ENCODE measurements at regions not wholly inside any gene's neighbourhood (a gene's known extent, or its start where the extent isn't known, plus 50 kb on each side); places are given as distances from the start of the nearest gene placed in this dataset.

DNA sequence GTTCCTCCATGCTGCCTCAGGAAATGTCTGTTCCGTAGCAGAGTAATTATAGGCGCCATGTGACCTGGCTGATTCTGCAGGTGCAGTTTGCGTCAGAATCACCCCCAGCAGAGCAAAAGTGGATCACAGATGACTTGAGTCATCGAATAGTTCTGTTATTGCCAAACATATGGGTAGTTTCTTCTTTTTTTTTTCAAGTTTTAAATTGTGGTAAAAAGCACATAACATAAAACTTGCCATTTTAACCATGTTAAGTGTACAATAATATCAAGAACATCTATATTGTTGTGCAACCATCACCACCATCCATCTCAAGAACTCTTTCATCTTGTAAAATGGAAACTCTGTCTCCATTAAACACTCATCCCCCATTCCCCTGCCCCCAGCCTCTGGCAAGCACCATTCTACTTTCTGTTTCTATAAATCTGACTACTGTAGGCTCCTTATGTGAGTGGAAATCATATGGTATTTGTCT, 177.7 kb upstream of the TWIST2 start:
- DNase-seq (ENCODE audit: low read depth in 2 of 3, low spot score in 2 of 3): no peak

DNA sequence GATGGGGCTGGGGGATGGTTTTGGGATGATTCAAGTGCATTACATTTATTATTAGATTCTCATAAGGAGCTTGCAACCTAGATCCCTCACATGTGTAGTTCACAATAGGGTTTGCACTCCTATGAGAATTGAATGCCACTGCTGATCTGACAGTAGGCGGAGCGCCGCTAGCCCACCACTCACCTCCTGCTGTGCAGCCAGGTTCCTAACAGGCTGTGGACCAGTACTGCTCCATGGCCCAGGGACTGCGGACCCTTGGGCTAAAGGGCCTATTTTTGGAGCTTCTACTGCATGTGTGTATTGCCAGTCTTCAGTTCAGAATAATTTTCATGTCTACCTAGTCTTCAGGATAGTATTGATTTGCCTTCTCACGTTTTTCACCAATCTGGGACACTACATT, 165.3 kb upstream of the TWIST2 start:
- no peak for DNase-seq (ENCODE audit: low read depth in 2 of 3, low spot score in 2 of 3)

DNA sequence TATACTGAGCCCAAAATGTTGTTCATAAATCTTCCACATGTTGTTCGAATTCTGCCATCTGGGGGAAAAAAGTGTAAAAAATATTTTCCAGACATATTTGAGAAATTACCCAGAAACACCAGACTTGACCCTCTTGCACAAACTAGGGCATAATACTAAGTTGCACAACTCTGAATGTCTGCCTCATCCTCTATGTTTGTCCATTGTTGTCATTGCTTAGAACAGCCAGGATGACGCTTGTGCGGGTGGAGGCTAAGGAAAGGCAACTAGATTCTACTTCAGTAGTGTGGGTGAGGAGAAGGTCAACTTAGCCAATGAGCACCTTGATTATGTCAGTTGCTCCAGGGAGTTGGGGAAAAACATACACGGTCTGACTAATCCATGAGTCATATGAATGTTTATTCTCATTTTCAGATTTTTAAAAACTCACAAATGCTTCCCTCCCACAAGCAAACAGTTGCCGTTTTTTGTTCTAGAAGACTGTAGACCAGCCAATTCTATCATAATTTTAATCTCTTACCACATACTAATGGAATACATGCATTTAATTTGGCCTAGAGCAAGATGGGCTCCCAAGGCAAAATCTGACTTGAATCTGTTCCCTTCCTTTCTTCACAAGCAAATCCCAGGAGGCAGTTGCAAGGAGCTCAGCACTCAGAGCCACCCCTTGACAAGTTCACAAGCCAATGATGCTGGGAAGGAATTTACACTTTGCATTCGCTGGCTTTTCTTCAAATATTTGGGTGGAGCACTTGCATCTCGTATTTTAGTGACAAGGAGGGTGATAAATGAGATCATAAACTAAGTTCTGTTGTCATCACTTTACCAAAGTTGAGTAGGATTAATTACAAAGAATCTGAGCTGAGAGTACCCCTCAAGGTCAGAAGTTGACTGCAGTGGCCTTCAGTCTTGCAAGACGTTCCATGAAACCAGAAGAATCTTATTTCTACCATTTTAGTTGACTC, 163.2 kb upstream of the TWIST2 start:
- DNase-seq (ENCODE audit: low read depth in 2 of 3, low spot score in 2 of 3): no peak

DNA sequence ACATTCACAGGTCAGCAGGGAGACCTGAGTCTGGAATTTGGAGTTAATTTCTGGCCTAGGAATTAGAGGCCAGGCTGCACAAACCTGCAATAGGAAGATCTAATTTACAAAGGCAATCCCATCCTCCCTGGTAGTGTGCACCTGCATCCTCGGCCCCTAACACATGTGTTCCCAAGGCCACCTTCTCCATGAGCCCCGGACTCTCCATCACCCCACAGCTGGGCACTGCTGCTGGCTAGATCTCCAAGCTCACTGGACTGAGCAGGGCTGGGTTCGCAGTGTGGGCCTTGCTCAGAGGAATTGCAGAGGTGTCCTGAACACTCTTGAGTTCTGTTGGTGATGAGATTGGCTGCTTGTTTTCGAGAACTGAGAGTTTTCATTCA, 162.6 kb upstream of the TWIST2 start:
- no peak for DNase-seq (ENCODE audit: low read depth in 2 of 3, low spot score in 2 of 3)

DNA sequence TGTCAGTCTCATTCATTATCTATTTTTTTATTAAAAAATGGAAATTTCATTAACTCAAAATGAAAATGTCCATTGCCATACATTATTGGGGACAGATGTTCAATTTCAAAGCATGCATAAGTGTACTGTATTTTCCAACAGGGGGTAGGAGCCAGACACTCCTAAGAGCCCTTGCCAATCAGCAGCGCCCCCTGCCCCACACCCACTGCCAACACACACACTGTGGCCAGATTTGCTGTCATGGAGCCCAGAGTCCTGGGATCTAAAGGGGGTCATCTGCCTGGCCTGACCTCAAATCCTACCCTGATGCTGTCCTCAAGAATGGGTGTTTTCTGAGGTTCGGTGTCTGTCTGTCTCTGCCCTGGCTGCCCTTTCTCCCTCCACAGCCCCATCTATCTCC, 162.2 kb upstream of the TWIST2 start:
- no peak for DNase-seq (ENCODE audit: low read depth in 2 of 3, low spot score in 2 of 3)

DNA sequence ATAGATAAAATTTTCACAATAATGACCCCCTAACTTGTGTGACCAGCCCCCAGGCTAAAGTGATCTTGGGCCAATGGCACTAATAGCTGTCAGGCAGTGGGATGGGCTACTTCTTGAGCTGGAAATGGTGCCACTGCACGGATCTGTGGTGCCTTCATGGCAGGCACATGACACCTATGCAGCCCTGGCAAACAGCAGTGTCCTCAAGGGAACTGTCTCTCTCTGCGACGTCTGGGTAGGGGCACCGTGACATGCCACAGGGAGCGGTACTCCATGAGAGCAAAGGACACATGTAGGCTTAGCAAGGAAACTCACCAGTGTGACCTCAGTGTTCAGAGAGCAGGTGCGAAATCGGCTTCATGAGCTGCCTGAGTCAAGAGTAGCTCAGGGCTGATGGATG, 161.7 kb upstream of the TWIST2 start:
- no peak for DNase-seq (ENCODE audit: low read depth in 2 of 3, low spot score in 2 of 3)

DNA sequence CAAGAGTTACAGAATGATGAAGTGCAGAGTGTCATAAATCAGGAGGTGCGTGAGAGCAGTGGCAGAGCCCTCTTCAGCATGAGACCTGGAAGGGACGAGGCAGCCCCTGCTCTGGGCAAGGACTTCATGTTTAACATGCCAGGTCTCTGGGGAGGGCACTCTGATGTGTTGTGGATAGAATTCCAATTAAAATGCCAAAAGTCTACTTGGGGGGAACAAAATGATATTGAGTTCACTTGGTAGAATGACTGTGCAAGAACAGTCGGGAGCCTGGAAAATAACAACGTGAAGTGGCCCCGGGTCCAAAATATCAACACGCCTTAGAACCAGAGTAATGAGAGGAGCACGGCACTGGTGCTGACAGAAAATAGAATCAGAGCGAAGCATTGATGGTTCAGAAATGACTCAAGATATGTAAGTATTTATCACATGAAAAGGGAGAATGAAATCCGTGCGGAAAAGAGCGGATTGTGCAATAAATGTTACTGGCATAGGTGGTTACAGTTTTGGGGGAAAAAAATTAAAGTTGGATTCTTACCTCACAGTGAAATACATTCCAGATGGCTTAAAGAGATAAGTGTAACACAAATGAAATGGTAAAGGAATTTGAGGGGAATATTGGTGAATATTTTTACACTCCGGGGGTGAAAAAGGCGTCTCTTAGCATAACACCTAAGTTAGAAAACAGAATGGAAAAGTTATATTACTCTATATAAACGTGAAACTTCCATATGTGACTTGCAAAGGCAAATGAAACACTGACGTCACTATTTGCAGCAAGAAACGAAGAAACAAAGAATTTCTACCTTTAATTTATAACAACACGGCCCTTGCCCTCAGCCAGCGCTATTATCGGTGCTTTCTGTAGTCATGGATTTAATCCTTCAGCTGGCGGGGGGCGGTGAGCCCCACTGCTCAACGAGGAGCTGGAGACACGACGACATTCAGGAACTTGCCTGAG, 159.4 kb upstream of the TWIST2 start:
- no peak for DNase-seq (ENCODE audit: low read depth in 2 of 3, low spot score in 2 of 3)

DNA sequence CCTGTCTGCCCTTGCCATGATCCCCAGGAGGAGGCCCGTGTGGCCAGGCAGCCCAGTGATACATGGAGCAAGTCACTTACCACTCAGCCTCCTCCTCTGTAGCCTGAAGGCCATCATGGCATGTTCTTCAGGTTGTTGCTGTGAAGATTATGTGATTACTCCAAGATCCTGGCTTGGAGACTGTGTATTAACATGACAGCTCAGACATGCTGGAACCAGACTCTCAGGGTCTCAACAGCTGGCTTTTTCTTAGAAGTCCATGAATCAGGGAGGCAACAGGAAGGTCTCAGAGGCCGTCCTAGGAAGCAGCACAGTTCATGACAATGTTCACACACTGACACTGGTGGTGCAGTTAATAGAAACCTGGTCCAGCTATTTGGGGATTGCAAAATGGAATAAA, 158.6 kb upstream of the TWIST2 start:
- DNase-seq (ENCODE audit: low read depth in 2 of 3, low spot score in 2 of 3): no peak

DNA sequence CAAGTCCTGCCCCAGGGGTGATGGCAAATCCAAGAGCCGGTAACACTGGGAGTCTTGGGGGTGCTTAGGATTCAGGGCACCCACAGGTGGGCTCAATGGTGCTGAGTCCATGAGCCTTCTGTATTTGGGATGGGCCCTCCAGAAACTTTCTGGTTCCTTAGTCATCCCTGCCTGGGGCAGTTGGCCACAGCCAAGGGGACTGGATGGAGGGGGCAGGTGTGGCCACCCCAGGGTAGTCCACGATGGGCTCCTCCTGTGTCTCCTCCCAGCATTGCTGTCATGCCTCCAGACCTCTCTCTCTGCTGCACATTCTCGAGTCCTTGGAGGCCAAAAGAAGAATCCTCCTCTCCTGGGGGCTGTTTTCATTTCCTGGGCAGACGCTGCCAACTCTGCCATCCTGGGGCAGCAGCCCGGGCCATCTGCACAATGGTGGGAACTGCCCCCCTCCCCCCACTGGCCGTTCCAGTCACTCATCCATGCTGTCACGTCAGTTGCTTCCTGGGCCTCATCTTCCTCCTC, 158.0 kb upstream of the TWIST2 start:
- no peak for DNase-seq (ENCODE audit: low read depth in 2 of 3, low spot score in 2 of 3)

DNA sequence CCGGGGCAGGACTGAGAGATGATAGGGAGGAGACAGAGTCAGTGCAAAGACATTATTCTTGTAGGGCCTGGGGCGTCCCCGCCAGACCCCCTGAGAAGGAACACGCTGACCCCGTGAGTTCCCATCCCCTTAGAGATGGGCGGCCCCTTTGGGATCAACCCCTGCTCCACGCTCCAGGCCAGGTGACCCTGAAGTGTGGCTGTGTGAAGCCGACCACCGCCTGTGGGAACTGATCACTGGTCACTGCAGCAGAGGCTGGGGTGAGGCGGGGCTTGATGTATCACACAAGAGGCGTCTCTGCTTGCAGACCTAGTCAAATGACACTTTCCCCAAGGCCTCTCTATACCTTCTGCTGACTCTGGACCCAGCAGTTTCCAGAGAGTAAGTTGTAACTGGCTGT, 157.4 kb upstream of the TWIST2 start:
- no peak for DNase-seq (ENCODE audit: low read depth in 2 of 3, low spot score in 2 of 3)

DNA sequence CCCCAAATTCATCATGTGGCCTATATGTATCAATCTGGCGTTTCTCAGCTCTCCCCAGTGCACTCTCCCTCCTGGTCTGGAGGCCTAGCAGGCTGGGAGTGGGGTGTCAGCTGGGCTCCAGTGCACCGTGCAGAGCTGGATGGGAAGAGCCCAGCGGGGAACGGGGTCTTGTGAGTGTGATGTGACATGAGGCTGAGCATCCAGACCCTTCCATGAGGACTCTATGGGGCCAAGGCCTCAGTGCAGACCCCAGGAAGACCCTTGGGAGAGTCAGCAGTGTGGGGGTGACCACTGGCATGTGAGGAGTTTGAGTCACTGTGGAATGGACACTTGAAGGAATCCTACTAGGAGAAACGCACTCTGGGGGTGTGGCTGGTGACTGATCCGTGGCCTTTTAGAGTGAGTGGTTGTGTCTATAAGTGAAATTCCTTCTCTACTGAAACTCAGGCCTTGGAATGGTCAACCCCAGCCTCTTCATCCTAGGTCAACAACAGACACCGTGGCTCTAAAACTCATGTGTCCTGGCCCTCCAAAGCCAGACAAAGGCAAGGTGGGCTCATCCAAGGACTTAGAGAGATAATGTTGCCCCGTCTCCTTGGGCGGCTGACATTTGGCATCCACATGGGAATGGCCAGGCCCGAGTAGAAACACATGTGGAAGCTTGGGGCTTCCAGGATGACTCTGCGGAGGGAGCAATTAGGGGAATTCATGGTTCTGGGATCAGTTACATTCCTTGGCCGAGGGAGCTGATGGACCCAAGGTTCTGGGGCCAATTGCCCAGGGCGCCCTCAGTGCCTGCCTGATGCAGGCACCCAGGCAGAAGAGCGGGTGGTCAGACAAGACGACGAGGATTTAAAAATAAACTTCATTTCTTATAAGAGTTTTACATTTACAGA, 156.0 kb upstream of the TWIST2 start:
- DNase-seq (ENCODE audit: low read depth in 2 of 3, low spot score in 2 of 3): no peak

DNA sequence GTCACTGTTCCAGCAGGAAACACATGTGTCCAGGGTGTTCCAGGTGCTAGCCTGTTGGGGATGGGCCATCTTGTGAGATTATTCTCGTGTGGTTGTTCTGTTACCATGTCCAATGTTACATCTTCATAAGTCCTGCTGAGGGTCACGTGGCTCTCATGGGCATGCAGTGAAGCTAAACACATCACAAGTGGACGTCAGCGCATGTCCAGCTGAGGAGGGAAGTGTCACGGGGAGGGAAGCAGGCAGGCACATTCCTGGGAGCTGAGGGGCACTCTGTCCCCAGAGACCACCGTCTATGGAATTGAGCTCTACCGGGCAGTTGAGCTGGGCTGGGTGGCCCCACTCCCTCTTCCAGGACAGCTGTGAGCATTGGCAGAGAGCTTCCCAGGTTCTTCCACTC, 155.3 kb upstream of the TWIST2 start:
- DNase-seq (ENCODE audit: low read depth in 2 of 3, low spot score in 2 of 3): no peak

DNA sequence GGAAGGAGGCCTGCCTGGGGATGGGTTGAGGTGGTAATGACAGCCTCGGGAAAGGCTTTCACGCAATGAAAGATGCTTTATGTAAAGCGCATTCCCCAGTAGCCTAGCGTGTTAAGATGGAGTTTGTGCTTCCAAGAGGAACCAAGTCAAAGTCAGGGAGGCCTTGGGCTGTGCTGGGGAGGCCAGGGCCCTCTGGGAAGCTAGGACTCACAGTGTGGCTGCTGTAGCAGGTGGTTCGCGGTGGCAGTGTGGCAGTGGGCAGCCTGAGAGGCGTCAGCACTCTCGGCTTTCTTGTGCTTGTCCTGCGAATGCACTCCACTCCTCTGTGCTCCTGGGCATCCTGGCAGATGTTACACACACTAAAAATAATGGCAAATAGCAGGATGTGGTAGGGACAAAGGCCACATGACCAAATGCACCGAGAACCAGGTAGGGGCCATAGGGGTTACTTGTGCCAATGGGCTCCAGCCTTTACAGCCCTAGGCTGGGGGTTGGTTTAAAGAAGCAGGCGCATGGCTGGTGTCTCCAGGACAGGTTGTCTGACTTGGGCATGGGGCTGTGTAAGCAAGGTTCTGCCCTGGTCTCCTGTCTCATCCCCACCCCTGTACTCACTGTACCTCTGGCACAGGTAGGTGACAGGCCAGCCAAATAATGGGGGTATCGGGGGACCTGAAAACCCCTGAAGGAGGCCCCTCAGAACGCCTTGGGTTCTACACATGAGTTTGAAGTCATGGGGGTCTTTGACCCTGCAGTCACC, 154.4 kb upstream of the TWIST2 start:
- DNase-seq (ENCODE audit: low read depth in 2 of 3, low spot score in 2 of 3): no peak

DNA sequence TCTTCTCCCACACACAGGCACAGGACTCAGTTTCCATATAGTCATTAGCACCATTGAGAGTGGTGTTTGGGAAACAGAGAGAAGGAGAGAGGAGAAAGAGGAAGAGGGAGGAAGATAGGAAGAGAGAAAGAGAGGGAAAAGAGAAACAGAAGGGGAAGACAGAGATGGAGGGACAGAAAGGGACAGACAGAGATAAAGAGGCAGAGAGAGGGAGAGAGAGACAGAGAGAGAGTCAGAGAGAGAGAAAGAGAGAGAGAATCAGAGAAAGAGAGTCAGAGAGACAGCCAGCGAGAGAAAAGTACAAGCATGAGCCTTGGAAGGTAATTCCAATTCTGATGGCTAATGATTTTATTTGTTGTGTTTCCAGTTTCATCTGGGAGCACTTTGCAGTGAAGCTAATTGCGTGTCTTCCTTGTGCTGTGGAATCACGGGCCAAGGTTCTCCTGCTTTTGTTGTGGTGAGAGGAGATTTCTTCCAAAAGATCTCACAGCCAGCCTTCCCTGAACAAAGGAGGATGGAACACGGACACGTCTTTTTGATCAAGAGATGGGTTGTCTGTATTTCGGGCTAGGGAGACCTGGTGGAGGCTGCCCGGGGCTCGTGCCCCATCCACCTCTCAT, 153.6 kb upstream of the TWIST2 start:
- no peak for DNase-seq (ENCODE audit: low read depth in 2 of 3, low spot score in 2 of 3)

DNA sequence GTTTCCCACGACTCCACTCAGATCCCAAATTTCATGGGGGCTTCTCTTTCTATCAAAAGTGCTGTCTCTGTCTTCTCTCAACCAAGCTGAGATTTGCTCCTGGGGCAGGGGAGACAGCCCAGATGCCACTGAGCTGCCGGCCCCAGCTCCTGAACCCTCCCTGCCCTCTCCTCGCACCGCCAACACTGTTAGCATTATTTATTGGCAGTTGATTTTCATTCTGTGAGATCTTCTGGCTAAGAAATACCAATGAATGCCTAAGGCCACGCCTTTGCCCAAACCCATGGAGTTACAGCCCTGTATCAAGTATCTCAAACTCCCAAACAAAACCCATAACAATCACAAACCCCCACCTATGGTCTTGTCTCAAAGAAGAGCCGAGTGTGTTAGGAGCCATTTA, 153.0 kb upstream of the TWIST2 start:
- no peak for DNase-seq (ENCODE audit: low read depth in 2 of 3, low spot score in 2 of 3)

DNA sequence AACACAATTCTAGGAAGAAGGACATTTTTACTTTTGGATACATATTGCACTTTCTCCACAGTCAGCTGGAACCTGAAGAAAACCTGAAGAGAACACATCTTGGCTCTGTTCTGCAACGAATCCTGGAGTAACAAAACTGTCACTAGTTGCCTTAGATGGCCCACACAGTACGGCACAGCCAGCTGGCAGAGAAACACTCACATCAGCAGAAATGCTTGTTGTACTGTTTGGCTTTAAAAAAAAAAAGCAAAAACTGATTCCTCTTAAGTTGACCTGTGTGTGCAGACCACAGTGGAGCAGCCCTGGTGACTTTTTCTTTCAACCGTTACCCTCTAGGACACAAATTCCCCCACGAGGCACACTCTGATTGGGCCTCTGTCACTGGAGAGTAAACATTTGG, 152.3 kb upstream of the TWIST2 start:
- DNase-seq (ENCODE audit: low read depth in 2 of 3, low spot score in 2 of 3): no peak

DNA sequence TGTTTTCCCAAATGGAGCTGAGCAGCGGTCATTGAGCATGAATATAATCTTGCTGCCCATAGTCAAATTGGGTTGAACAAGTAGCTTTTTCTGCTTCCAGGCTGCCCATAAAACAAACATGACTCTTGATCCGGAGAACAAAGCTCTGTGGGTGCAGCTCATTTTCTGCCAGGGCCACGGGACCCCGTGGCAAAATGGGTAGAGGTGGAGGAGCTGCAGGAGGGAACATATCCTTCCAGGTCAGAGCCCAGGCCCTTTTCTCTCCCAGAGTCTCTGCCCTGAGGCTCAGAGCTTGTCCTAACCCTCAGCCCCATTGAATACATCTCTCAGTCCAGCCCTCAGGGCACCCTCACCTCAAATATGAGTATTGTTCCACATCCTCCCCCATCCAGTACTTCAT, 151.6 kb upstream of the TWIST2 start:
- no peak for DNase-seq (ENCODE audit: low read depth in 2 of 3, low spot score in 2 of 3)

DNA sequence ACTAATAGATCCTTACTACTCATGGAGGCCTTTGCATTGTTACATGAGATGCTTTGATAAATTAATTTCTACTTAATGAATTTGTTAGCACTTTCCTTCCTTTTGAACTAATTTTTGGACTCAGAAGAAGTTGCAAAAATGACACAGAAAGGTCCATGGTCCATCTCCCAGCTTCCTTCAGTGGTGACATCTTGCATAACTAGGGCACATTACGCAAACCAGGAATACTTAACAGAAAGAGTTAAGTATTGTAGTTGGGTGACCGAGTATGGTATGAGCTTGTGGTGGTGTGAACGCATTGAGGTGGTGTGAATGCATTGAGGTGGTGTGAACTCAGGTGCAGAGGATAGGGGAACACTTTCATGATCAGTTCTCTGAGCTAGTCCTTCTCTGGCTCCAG, 151.1 kb upstream of the TWIST2 start:
- DNase-seq (ENCODE audit: low read depth in 2 of 3, low spot score in 2 of 3): no peak

Data from activated CD8-positive, alpha-beta memory T cell treated with anti-CD3 and anti-CD28 coated beads for 48 hours (primary cell).